Keratinocyte (primary cell): ENCODE measurements at regions not wholly inside any gene's neighbourhood (a gene's known extent, or its start where the extent isn't known, plus 50 kb on each side); places are given as distances from the start of the nearest gene placed in this dataset.

Experiments
- DNase-seq: peaks from one replicate; pipeline ENCODE4 v3.0.0-alpha.2; 2011; ENCODE audit warnings: low read depth, missing footprints, low spot score
- FAIRE-seq: peaks from 2 replicates; lab custom pipeline; 2011; peaks lifted over from hg19 to GRCh38; lab: Jason Lieb, UNC
- H2AFZ ChIP-seq: 2 replicates; pipeline ENCODE4 v1.6.0; 2012; ENCODE audit warnings: low read length, control low read depth, inconsistent platforms; ENCODE audit not compliant: control insufficient read depth
- H3K27ac ChIP-seq: 2 replicates; pipeline ENCODE4 v1.5.1; 2011; ENCODE audit warnings: low read length; ENCODE audit not compliant: control insufficient read depth, insufficient read depth
- H3K27me3 ChIP-seq: 3 replicates; pipeline ENCODE4 v1.6.0; 2011; ENCODE audit warnings: low read length; ENCODE audit not compliant: control insufficient read depth, insufficient read depth; ENCODE audit errors: extremely low read depth
- H3K36me3 ChIP-seq, 2 experiments: 2 replicates in 1 of 2; 3 replicates in 1 of 2; pipeline ENCODE4 v1.5.1; 2011; ENCODE audit warnings: low read length in 2 of 2, mild to moderate bottlenecking in 1 of 2; ENCODE audit not compliant: control insufficient read depth in 2 of 2, insufficient read depth in 2 of 2; ENCODE audit errors: extremely low read depth in 1 of 2
- H3K4me1 ChIP-seq: 3 replicates; pipeline ENCODE4 v1.5.1; 2011; ENCODE audit warnings: low read length; ENCODE audit not compliant: control insufficient read depth, insufficient read depth; ENCODE audit errors: extremely low read depth
- H3K4me2 ChIP-seq: 3 replicates; pipeline ENCODE4 v1.6.0; 2011; ENCODE audit warnings: low read depth, low read length; ENCODE audit not compliant: control insufficient read depth, insufficient read depth; ENCODE audit errors: extremely low read depth
- H3K4me3 ChIP-seq, 3 experiments: fragments of 200-600 bp in 1 of 3; sonication (generic) in 1 of 3; 2 replicates in 2 of 3; 3 replicates in 1 of 3; pipeline ENCODE4 v1.5.1; 2011 to 2016; ENCODE audit warnings: low read length in 3 of 3, mild to moderate bottlenecking in 3 of 3, control low read depth in 2 of 3, inconsistent platforms in 1 of 3, low read depth in 1 of 3, mixed read lengths in 1 of 3, mixed run types in 1 of 3, moderate library complexity in 1 of 3; ENCODE audit not compliant: control insufficient read depth in 2 of 3, insufficient read depth in 2 of 3; ENCODE audit errors: extremely low read depth in 1 of 3
- H3K79me2 ChIP-seq: 2 replicates; pipeline ENCODE4 v1.6.0; 2012; ENCODE audit warnings: low read length; ENCODE audit not compliant: control insufficient read depth, insufficient read depth
- H3K9ac ChIP-seq: 3 replicates; pipeline ENCODE4 v1.6.0; 2011; ENCODE audit warnings: low read length; ENCODE audit not compliant: control insufficient read depth, insufficient read depth; ENCODE audit errors: extremely low read depth
- H3K9me1 ChIP-seq: 3 replicates; pipeline ENCODE4 v1.6.0; 2011; ENCODE audit warnings: low read length; ENCODE audit not compliant: control insufficient read depth, insufficient read depth; ENCODE audit errors: extremely low read depth
- H3K9me3 ChIP-seq: 2 replicates; pipeline ENCODE4 v1.5.1; 2012; ENCODE audit warnings: low read depth, low read length; ENCODE audit not compliant: control insufficient read depth
- H4K20me1 ChIP-seq: 3 replicates; pipeline ENCODE4 v1.6.0; 2011; ENCODE audit warnings: low read length; ENCODE audit not compliant: control insufficient read depth, insufficient read depth; ENCODE audit errors: extremely low read depth
- EZH2 ChIP-seq: IDR thresholded peaks from one replicate; pipeline ENCODE4 v1.6.1; 2012; ENCODE audit warnings: inconsistent platforms, mild to moderate bottlenecking, low read length, moderate library complexity
- dilution Hi-C: fragments of 300-500 bp; cut with MboI; formaldehyde crosslinking; loops from one replicate; pipeline ENCODE4 v1.7.0; 2020; ENCODE audit warnings: low sequenced_read_pairs; ENCODE audit not compliant: extremely low pct_ligation_motif_present
- TF ChIP-seq, protein P1 (sequence below), 3 experiments: IDR thresholded peaks in 1 of 3; conservative IDR thresholded peaks in 1 of 3; optimal IDR thresholded peaks in 1 of 3; 2 replicates in 2 of 3; 3 replicates in 1 of 3; pipeline versions ENCODE3 to v1.5.1; 2011; ENCODE audit warnings: low read length in 3 of 3, mild to moderate bottlenecking in 3 of 3, moderate library complexity in 2 of 3, control low read depth in 1 of 3, inconsistent platforms in 1 of 3; ENCODE audit not compliant: insufficient read depth in 2 of 3; ENCODE audit errors: extremely low read depth in 1 of 3

DNA sequence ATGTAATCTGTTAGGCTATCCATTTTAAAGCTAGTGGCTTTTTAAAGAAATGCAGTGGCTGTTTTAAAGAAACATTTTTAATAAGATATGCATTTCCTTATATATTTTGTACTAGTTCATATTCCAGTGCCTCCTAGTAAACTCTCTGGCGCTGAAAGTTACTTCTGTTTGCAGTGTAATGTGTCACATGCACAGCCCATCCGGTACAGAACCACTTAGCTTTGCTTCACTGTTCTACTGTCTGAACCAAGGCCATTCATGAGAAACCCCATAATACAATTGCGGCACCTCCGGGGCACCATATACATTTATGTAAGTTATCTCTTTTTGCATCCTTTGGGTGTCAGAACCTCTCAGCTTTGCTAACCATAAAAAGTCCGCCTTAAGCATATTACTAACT lies 114.6 kb upstream of the KCTD1 start:
- Histone ChIP-seq H3K4me2 (no peak overlapping the region), H3K9ac (no peak overlapping the region), H4K20me1 (no peaks in the 10 kb centered on the region), H3K9me1 (no peaks in the 10 kb centered on the region), H3K79me2 (no peaks in the 10 kb centered on the region), H3K4me1 (peaks cover 6% of the 10 kb centered on the region), H3K4me3 (no peak overlapping the region), H2AFZ (no peak overlapping the region), H3K9me3 (no peaks in the 10 kb centered on the region), H3K27me3 (peaks cover 23% of the 10 kb centered on the region), H3K27ac (no peak overlapping the region), H3K36me3 (no peaks in the 10 kb centered on the region)
- dilution Hi-C loops = no loop called here
- no peak for TF ChIP-seq EZH2
- TF ChIP-seq, protein P1, sequence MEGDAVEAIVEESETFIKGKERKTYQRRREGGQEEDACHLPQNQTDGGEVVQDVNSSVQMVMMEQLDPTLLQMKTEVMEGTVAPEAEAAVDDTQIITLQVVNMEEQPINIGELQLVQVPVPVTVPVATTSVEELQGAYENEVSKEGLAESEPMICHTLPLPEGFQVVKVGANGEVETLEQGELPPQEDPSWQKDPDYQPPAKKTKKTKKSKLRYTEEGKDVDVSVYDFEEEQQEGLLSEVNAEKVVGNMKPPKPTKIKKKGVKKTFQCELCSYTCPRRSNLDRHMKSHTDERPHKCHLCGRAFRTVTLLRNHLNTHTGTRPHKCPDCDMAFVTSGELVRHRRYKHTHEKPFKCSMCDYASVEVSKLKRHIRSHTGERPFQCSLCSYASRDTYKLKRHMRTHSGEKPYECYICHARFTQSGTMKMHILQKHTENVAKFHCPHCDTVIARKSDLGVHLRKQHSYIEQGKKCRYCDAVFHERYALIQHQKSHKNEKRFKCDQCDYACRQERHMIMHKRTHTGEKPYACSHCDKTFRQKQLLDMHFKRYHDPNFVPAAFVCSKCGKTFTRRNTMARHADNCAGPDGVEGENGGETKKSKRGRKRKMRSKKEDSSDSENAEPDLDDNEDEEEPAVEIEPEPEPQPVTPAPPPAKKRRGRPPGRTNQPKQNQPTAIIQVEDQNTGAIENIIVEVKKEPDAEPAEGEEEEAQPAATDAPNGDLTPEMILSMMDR (optimal IDR thresholded peaks at IDR 0.05 in 1 of 3, IDR thresholded peaks at IDR 0.05 in 1 of 3, conservative IDR thresholded peaks at IDR 0.05 in 1 of 3; ENCODE audit: extremely low read depth in 1 of 3, insufficient read depth in 2 of 3, low read length in 3 of 3) = no peak
- DNase-seq (no peak), FAIRE-seq (no peak)

- Histone ChIP-seq H3K4me1 (peaks cover 21% of the 10 kb centered on the region), H3K9me3 (no peaks in the 10 kb centered on the region), H3K27me3 (peaks cover 40% of the 10 kb centered on the region), H3K36me3 (no peaks in the 10 kb centered on the region), H3K9me1 (no peaks in the 10 kb centered on the region), H3K79me2 (no peaks in the 10 kb centered on the region), H3K27ac (no peak overlapping the region), H3K4me2 (peak overlapping the region; percentile 79), H3K4me3 (peak overlapping the region; percentile 44 to 82 (median 68)), H4K20me1 (peaks cover 4% of the 10 kb centered on the region), H2AFZ (peak overlapping the region; percentile 94), H3K9ac (no peak overlapping the region)
- TF ChIP-seq, protein P1 (optimal IDR thresholded peaks at IDR 0.05 in 1 of 3, IDR thresholded peaks at IDR 0.05 in 1 of 3, conservative IDR thresholded peaks at IDR 0.05 in 1 of 3; ENCODE audit: extremely low read depth in 1 of 3, insufficient read depth in 2 of 3, low read length in 3 of 3) = no peak
- TF ChIP-seq EZH2 = peak; percentile 43
- DNase-seq = no peak
- FAIRE-seq = no peak
- dilution Hi-C loops = no loop called here
Measured at GRCh38 chr18:26657631-26658581, 109.6 kb upstream of the KCTD1 start.
